Prostate gland (tissue), 2 donors: ENCODE measurements at regions not wholly inside any gene's neighbourhood (a gene's known extent, or its start where the extent isn't known, plus 50 kb on each side); places are given as distances from the start of the nearest gene placed in this dataset.

Source experiments
- POLR2A ChIP-seq: fragments of 450-650 bp; IDR thresholded peaks from one replicate; pipeline ENCODE4 v1.6.1; 2016; ENCODE audit warnings: antibody characterized with exemption, mild to moderate bottlenecking
- POLR2AphosphoS5 ChIP-seq: sonication (generic); formaldehyde crosslinking; IDR thresholded peaks from one replicate; pipeline ENCODE4 v1.6.1; 2017; ENCODE audit warnings: antibody characterized with exemption
- TF ChIP-seq, protein P1 (sequence below), 4 experiments: fragments of 200-600 bp in 2 of 4; fragments of 450-650 bp in 2 of 4; sonication (generic) in 2 of 4; IDR thresholded peaks; 1 replicate in 3 of 4; 2 replicates in 1 of 4; pipeline ENCODE4 v1.5.1; 2016 to 2019; ENCODE audit warnings: antibody characterized with exemption in 4 of 4, mild to moderate bottlenecking in 2 of 4, moderate library complexity in 2 of 4

DNA sequence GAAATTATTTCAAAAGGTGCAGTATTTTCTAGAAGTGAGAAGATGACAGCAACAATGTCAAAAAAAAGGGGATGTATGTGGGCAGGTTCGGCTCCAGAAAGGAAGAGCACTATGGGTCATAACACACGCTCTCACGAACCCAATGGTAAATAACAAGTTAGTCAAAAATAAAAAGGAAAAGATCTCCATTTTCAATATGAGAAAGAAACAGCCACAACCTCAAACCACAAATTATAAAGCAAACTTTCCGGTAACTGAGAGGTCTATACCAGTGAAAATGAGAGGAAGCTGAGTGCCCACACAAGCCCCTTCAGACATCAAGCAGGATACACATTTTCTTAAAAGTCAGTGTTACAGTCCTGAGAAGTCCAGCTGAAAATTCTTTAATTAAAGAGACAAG, 398.5 kb upstream of the RPS23 start:
- TF ChIP-seq, protein P1, sequence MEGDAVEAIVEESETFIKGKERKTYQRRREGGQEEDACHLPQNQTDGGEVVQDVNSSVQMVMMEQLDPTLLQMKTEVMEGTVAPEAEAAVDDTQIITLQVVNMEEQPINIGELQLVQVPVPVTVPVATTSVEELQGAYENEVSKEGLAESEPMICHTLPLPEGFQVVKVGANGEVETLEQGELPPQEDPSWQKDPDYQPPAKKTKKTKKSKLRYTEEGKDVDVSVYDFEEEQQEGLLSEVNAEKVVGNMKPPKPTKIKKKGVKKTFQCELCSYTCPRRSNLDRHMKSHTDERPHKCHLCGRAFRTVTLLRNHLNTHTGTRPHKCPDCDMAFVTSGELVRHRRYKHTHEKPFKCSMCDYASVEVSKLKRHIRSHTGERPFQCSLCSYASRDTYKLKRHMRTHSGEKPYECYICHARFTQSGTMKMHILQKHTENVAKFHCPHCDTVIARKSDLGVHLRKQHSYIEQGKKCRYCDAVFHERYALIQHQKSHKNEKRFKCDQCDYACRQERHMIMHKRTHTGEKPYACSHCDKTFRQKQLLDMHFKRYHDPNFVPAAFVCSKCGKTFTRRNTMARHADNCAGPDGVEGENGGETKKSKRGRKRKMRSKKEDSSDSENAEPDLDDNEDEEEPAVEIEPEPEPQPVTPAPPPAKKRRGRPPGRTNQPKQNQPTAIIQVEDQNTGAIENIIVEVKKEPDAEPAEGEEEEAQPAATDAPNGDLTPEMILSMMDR (IDR thresholded peaks at IDR 0.05): no peak
- TF ChIP-seq POLR2A (no peak), POLR2AphosphoS5 (no peak)
